CD4-positive, alpha-beta memory T cell (primary cell): ENCODE measurements at regions not wholly inside any gene's neighbourhood (a gene's known extent, or its start where the extent isn't known, plus 50 kb on each side); places are given as distances from the start of the nearest gene placed in this dataset.

Source experiments
- CTCF ChIA-PET: fragments of 350-600 bp; sonication (Branson Sonifier 250); formaldehyde crosslinking; loops from one replicate; lab custom pipeline; 2021; ENCODE audit warnings: inconsistent platforms; ENCODE audit not compliant: partially characterized antibody; lab: Charles Lee
- POLR2A ChIA-PET: fragments of 350-600 bp; sonication (Branson Sonifier 250); formaldehyde crosslinking; loops from one replicate; lab custom pipeline; 2021; ENCODE audit not compliant: partially characterized antibody; lab: Charles Lee
- DNase-seq, 5 donors: peaks; one replicate each; pipeline versions ENCODE4 v3.0.0 to v3.0.0-alpha.2; 2020 to 2022; ENCODE audit warnings: mixed read lengths in 1 of 5
- H3K27ac ChIP-seq: one replicate; pipeline ENCODE4 v1.7.0; 2013; ENCODE audit warnings: low read depth, low read length
- H3K27me3 ChIP-seq: 2 replicates; pipeline ENCODE4 v1.7.0; 2013; ENCODE audit warnings: mild to moderate bottlenecking, low read length, moderate library complexity; ENCODE audit not compliant: insufficient read depth
- H3K36me3 ChIP-seq: 2 replicates; pipeline ENCODE4 v1.7.0; 2013; ENCODE audit warnings: mild to moderate bottlenecking, low read length, moderate library complexity; ENCODE audit not compliant: insufficient read depth
- H3K4me1 ChIP-seq: 2 replicates; pipeline ENCODE4 v1.7.0; 2013; ENCODE audit warnings: mild to moderate bottlenecking, low read length, moderate library complexity; ENCODE audit not compliant: insufficient read depth
- H3K4me3 ChIP-seq, 2 donors: one replicate each; pipeline ENCODE4 v1.7.0; 2013; ENCODE audit warnings: low read length in 2 of 2, mild to moderate bottlenecking in 1 of 2
- H3K9me3 ChIP-seq, 2 donors: one replicate each; pipeline ENCODE4 v1.7.0; 2013; ENCODE audit warnings: low read length in 2 of 2, control low read depth in 1 of 2; ENCODE audit not compliant: control insufficient read depth in 1 of 2
- H3K27ac Mint-ChIP-seq, 7 donors: one replicate each; pipeline ENCODE4 v1.8.0; 2020 to 2021; ENCODE audit warnings: mixed read lengths in 7 of 7, mild to moderate bottlenecking in 6 of 7, inconsistent platforms in 3 of 7, moderate library complexity in 3 of 7
- H3K27me3 Mint-ChIP-seq, 2 donors: one replicate each; pipeline ENCODE4 v1.8.0; 2020 to 2021; ENCODE audit warnings: mixed read lengths in 2 of 2
- H3K36me3 Mint-ChIP-seq, 2 donors: one replicate each; pipeline ENCODE4 v1.8.0; 2020 to 2021; ENCODE audit warnings: mixed read lengths in 2 of 2, inconsistent platforms in 1 of 2, mild to moderate bottlenecking in 1 of 2
- H3K4me1 Mint-ChIP-seq, 4 donors: one replicate each; pipeline ENCODE4 v1.8.0; 2020 to 2021; ENCODE audit warnings: mixed read lengths in 4 of 4, mild to moderate bottlenecking in 1 of 4
- H3K4me3 Mint-ChIP-seq, 8 donors: one replicate each; pipeline ENCODE4 v1.8.0; 2020 to 2021; ENCODE audit warnings: mixed read lengths in 8 of 8, mild to moderate bottlenecking in 7 of 8, moderate library complexity in 6 of 8, inconsistent platforms in 3 of 8
- H3K9me3 Mint-ChIP-seq, 8 donors: one replicate each; pipeline ENCODE4 v1.8.0; 2020 to 2021; ENCODE audit warnings: mixed read lengths in 8 of 8, mild to moderate bottlenecking in 5 of 8, inconsistent platforms in 3 of 8, moderate library complexity in 1 of 8
- intact Hi-C: fragments of 100-400 bp; cut with micrococcal nuclease; formaldehyde crosslinking; loops from one replicate; pipeline ENCODE4 v1.15.1; 2023

- Mint-ChIP-seq H3K27ac (no peak overlapping the region), H3K9me3 (no peaks in the 10 kb centered on the region), H3K27me3 (no peaks in the 10 kb centered on the region), H3K4me1 (peaks cover 0 to 2% (median 0%) of the 10 kb centered on the region in 4 donors), H3K36me3 (no peaks in the 10 kb centered on the region), H3K4me3 (no peak overlapping the region)
- no peak overlapping the region for H3K4me3 ChIP-seq
- H3K27ac ChIP-seq = no peak overlapping the region
- no peaks in the 10 kb centered on the region for H3K4me1 ChIP-seq
- no peaks in the 10 kb centered on the region for H3K9me3 ChIP-seq
- POLR2A ChIA-PET = interaction anchor here (1.4 kb wide), 1 partner anchor 9 kb away, joined by 3 read pairs; no protein-coding TSS in a partner anchor
- no peaks in the 10 kb centered on the region for H3K27me3 ChIP-seq
- DNase-seq = no peak
- H3K36me3 ChIP-seq = no peaks in the 10 kb centered on the region
- intact Hi-C loops = no loop called here
- CTCF ChIA-PET = no interaction called here
Observed at GRCh38 chr12:89845767-89846166, 137.1 kb upstream of the ATP2B1 start.

- DNase-seq = no peak
- Mint-ChIP-seq H3K27ac (no peak overlapping the region), H3K36me3 (no peaks in the 10 kb centered on the region), H3K4me1 (peaks cover 0 to 2% (median 0%) of the 10 kb centered on the region in 4 donors), H3K9me3 (no peaks in the 10 kb centered on the region), H3K4me3 (no peak overlapping the region), H3K27me3 (no peaks in the 10 kb centered on the region)
- H3K27me3 ChIP-seq = no peaks in the 10 kb centered on the region
- H3K9me3 ChIP-seq = no peaks in the 10 kb centered on the region
- intact Hi-C loops = no loop called here
- CTCF ChIA-PET = no interaction called here
- no peak overlapping the region for H3K27ac ChIP-seq
- H3K36me3 ChIP-seq = no peaks in the 10 kb centered on the region
- H3K4me1 ChIP-seq = no peaks in the 10 kb centered on the region
- H3K4me3 ChIP-seq = no peak overlapping the region
- POLR2A ChIA-PET = interaction anchor here (1.4 kb wide), 1 partner anchor 10 kb away, joined by 3 read pairs; no protein-coding TSS in a partner anchor
Observed at GRCh38 chr12:89845366-89845765, 136.7 kb upstream of the ATP2B1 start.

- H3K27me3 ChIP-seq = no peaks in the 10 kb centered on the region
- Mint-ChIP-seq H3K4me3 (no peak overlapping the region), H3K27me3 (no peaks in the 10 kb centered on the region), H3K36me3 (no peaks in the 10 kb centered on the region), H3K4me1 (peaks cover 0 to 2% (median under 1%) of the 10 kb centered on the region in 4 donors), H3K27ac (no peak overlapping the region), H3K9me3 (no peaks in the 10 kb centered on the region)
- POLR2A ChIA-PET = no interaction called here
- H3K36me3 ChIP-seq = no peaks in the 10 kb centered on the region
- H3K9me3 ChIP-seq = no peaks in the 10 kb centered on the region
- no peak for DNase-seq
- H3K4me1 ChIP-seq = no peaks in the 10 kb centered on the region
- no peak overlapping the region for H3K27ac ChIP-seq
- CTCF ChIA-PET = no interaction called here
- intact Hi-C loops = no loop called here
- H3K4me3 ChIP-seq = no peak overlapping the region
Observed at GRCh38 chr12:89844539-89844938, 135.9 kb upstream of the ATP2B1 start.

- no peak for DNase-seq
- ChIA-PET POLR2A (interaction anchor here (0.6 to 1.3 kb wide), 2 partner anchors 131 to 219 kb away, joined by 3 read pairs; no protein-coding TSS in a partner anchor), CTCF (interaction anchor here (2.0 kb wide), 1 partner anchor 8 kb away, joined by 5 read pairs; no protein-coding TSS in a partner anchor)
- intact Hi-C loops = no loop called here
- H3K36me3 ChIP-seq = no peaks in the 10 kb centered on the region
- H3K27me3 ChIP-seq = no peaks in the 10 kb centered on the region
- no peaks in the 10 kb centered on the region for H3K9me3 ChIP-seq
- no peaks in the 10 kb centered on the region for H3K4me1 ChIP-seq
- Mint-ChIP-seq H3K27ac (peak overlapping the region in 1 of 7 donors; percentile 38), H3K36me3 (no peaks in the 10 kb centered on the region), H3K27me3 (no peaks in the 10 kb centered on the region), H3K4me1 (peaks cover 0 to 8% (median 5%) of the 10 kb centered on the region in 4 donors), H3K4me3 (no peak overlapping the region), H3K9me3 (no peaks in the 10 kb centered on the region)
- no peak overlapping the region for H3K27ac ChIP-seq
- no peak overlapping the region for H3K4me3 ChIP-seq
Observed at GRCh38 chr12:89840162-89840922, 131.7 kb upstream of the ATP2B1 start.

- DNase-seq = no peak
- Histone ChIP-seq H3K36me3 (no peaks in the 10 kb centered on the region), H3K4me1 (no peaks in the 10 kb centered on the region), H3K9me3 (no peaks in the 10 kb centered on the region), H3K4me3 (no peak overlapping the region), H3K27me3 (no peaks in the 10 kb centered on the region), H3K27ac (no peak overlapping the region)
- intact Hi-C loops = no loop called here
- CTCF ChIA-PET = no interaction called here
- no peak overlapping the region for H3K27ac Mint-ChIP-seq
- H3K36me3 Mint-ChIP-seq = no peaks in the 10 kb centered on the region
- H3K9me3 Mint-ChIP-seq = no peaks in the 10 kb centered on the region
- POLR2A ChIA-PET = interaction anchor here (1.0 to 1.4 kb wide), 3 partner anchors 24 to 130 kb away, joined by 3 to 4 read pairs (median 3); no protein-coding TSS in a partner anchor
- peaks cover 0 to 8% (median 5%) of the 10 kb centered on the region in 4 donors for H3K4me1 Mint-ChIP-seq
- H3K27me3 Mint-ChIP-seq = no peaks in the 10 kb centered on the region
- H3K4me3 Mint-ChIP-seq = no peak overlapping the region
Observed at GRCh38 chr12:89839444-89839843, 130.8 kb upstream of the ATP2B1 start.

GRCh38 chr12:89838833-89839232 lies 130.2 kb upstream of the ATP2B1 start:
- intact Hi-C loops = no loop called here
- Mint-ChIP-seq H3K36me3 (no peaks in the 10 kb centered on the region), H3K27me3 (no peaks in the 10 kb centered on the region), H3K9me3 (no peaks in the 10 kb centered on the region), H3K4me3 (peak overlapping the region in 1 of 8 donors; percentile 22), H3K27ac (peak overlapping the region in 1 of 7 donors; percentile 5), H3K4me1 (peaks cover 0 to 8% (median 5%) of the 10 kb centered on the region in 4 donors)
- Histone ChIP-seq H3K36me3 (no peaks in the 10 kb centered on the region), H3K9me3 (no peaks in the 10 kb centered on the region), H3K4me1 (no peaks in the 10 kb centered on the region), H3K27me3 (no peaks in the 10 kb centered on the region), H3K27ac (no peak overlapping the region), H3K4me3 (no peak overlapping the region)
- ChIA-PET POLR2A (interaction anchor here (1.0 to 1.4 kb wide), 3 partner anchors 24 to 129 kb away, joined by 3 to 4 read pairs (median 3); no protein-coding TSS in a partner anchor), CTCF (interaction anchor here (0.8 kb wide), 1 partner anchor 12 kb away, joined by 3 read pairs; no protein-coding TSS in a partner anchor)
- no peak for DNase-seq

GRCh38 chr12:89836026-89836425 lies 127.4 kb upstream of the ATP2B1 start:
- no peaks in the 10 kb centered on the region for H3K9me3 ChIP-seq
- CTCF ChIA-PET = interaction anchor here (1.2 kb wide), 1 partner anchor 292 kb away, joined by 3 read pairs; no protein-coding TSS in a partner anchor
- no peaks in the 10 kb centered on the region for H3K36me3 Mint-ChIP-seq
- no peaks in the 10 kb centered on the region for H3K9me3 Mint-ChIP-seq
- intact Hi-C loops = no loop called here
- no peaks in the 10 kb centered on the region for H3K27me3 Mint-ChIP-seq
- H3K27me3 ChIP-seq = no peaks in the 10 kb centered on the region
- POLR2A ChIA-PET = no interaction called here
- H3K36me3 ChIP-seq = no peaks in the 10 kb centered on the region
- no peak overlapping the region for H3K27ac Mint-ChIP-seq
- no peaks in the 10 kb centered on the region for H3K4me1 ChIP-seq
- H3K4me3 Mint-ChIP-seq = no peak overlapping the region
- peaks cover 0 to 8% (median 5%) of the 10 kb centered on the region in 4 donors for H3K4me1 Mint-ChIP-seq
- DNase-seq = no peak
- H3K27ac ChIP-seq = no peak overlapping the region
- H3K4me3 ChIP-seq = no peak overlapping the region
